ENCODE measurements at regions not wholly inside any gene's neighbourhood (a gene's known extent, or its start where the extent isn't known, plus 50 kb on each side); places are given as distances from the start of the nearest gene placed in this dataset.
"Not testable (repeated sequence)": the region's sequence is repeated elsewhere in the genome, so short reads cannot be mapped to it uniquely, and the experiment has no call there.

- CTCF ChIA-PET, result interaction anchor here (0.6 kb wide), 1 partner anchor 1085 kb away, joined by 3 read pairs; no protein-coding TSS in a partner anchor
- no peak for DNase-seq
- Histone ChIP-seq H3K36me3 (ENCODE audit: control insufficient read depth in 4 of 4, insufficient read depth in 4 of 4, low read length in 3 of 4) (no peaks in the 10 kb centered on the region), H3K4me3 (ENCODE audit: control insufficient read depth in 1 of 7, extremely low read depth in 1 of 7, insufficient read depth in 4 of 7, low read depth in 2 of 7, low read length in 6 of 7) (no peak overlapping the region), H3K27ac (ENCODE audit: insufficient read depth in 1 of 2, low read depth in 1 of 2, low read length in 2 of 2, poor library complexity in 1 of 2, severe bottlenecking in 2 of 2) (no peak overlapping the region), H3K27me3 (replicated peaks in 2 of 5; ENCODE audit: control insufficient read depth in 4 of 5, insufficient read depth in 5 of 5, low read length in 4 of 5) (no peaks in the 10 kb centered on the region), H3K9me3 (ENCODE audit: control extremely low read depth in 1 of 5, control insufficient read depth in 4 of 5, insufficient read depth in 2 of 5, low read depth in 1 of 5, low read length in 4 of 5) (no peaks in the 10 kb centered on the region), H3K4me1 (ENCODE audit: control extremely low read depth in 1 of 4, control insufficient read depth in 4 of 4, insufficient read depth in 4 of 4, low read length in 3 of 4) (no peaks in the 10 kb centered on the region)
- POLR2A ChIA-PET, result interaction anchor here (0.7 kb wide), 1 partner anchor 1363 kb away, joined by 3 read pairs; no protein-coding TSS in a partner anchor
- 71% methylated on average over 2 of the region's 4 CpGs for WGBS (ENCODE audit: insufficient coverage)
These were observed 867.1 kb upstream of the GBE1 start for GRCh38 chr3:82628385-82629014.

GRCh38 chr3:82627733-82628132 is 866.3 kb upstream of the GBE1 start:
- Histone ChIP-seq H3K4me1 (ENCODE audit: control extremely low read depth in 1 of 4, control insufficient read depth in 4 of 4, insufficient read depth in 4 of 4, low read length in 3 of 4) (no peaks in the 10 kb centered on the region), H3K4me3 (ENCODE audit: control insufficient read depth in 1 of 7, extremely low read depth in 1 of 7, insufficient read depth in 4 of 7, low read depth in 2 of 7, low read length in 6 of 7) (no peak overlapping the region), H3K36me3 (ENCODE audit: control insufficient read depth in 4 of 4, insufficient read depth in 4 of 4, low read length in 3 of 4) (no peaks in the 10 kb centered on the region), H3K9me3 (ENCODE audit: control extremely low read depth in 1 of 5, control insufficient read depth in 4 of 5, insufficient read depth in 2 of 5, low read depth in 1 of 5, low read length in 4 of 5) (no peaks in the 10 kb centered on the region), H3K27me3 (replicated peaks in 2 of 5; ENCODE audit: control insufficient read depth in 4 of 5, insufficient read depth in 5 of 5, low read length in 4 of 5) (no peaks in the 10 kb centered on the region), H3K27ac (ENCODE audit: insufficient read depth in 1 of 2, low read depth in 1 of 2, low read length in 2 of 2, poor library complexity in 1 of 2, severe bottlenecking in 2 of 2) (no peak overlapping the region)
- no peak for DNase-seq
- CTCF ChIA-PET, result no interaction called here
- POLR2A ChIA-PET, result interaction anchor here (0.7 kb wide), 1 partner anchor 1363 kb away, joined by 3 read pairs; no protein-coding TSS in a partner anchor
- 100% methylated on average over 2 of the region's 5 CpGs for WGBS (ENCODE audit: insufficient coverage)

- H3K4me1 ChIP-seq (ENCODE audit: control extremely low read depth in 1 of 4, control insufficient read depth in 4 of 4, insufficient read depth in 4 of 4, low read length in 3 of 4); POLR2A ChIA-PET; CTCF ChIA-PET; H3K27ac ChIP-seq (ENCODE audit: insufficient read depth in 1 of 2, low read depth in 1 of 2, low read length in 2 of 2, poor library complexity in 1 of 2, severe bottlenecking in 2 of 2); DNase-seq; H3K36me3 ChIP-seq (ENCODE audit: control insufficient read depth in 4 of 4, insufficient read depth in 4 of 4, low read length in 3 of 4); H3K27me3 ChIP-seq (replicated peaks in 2 of 5; ENCODE audit: control insufficient read depth in 4 of 5, insufficient read depth in 5 of 5, low read length in 4 of 5); H3K4me3 ChIP-seq (ENCODE audit: control insufficient read depth in 1 of 7, extremely low read depth in 1 of 7, insufficient read depth in 4 of 7, low read depth in 2 of 7, low read length in 6 of 7); H3K9me3 ChIP-seq (ENCODE audit: control extremely low read depth in 1 of 5, control insufficient read depth in 4 of 5, insufficient read depth in 2 of 5, low read depth in 1 of 5, low read length in 4 of 5): not testable (repeated sequence)
- WGBS (ENCODE audit: insufficient coverage), result 100% methylated on average over 2 of the region's 3 CpGs
These were observed 859.3 kb upstream of the GBE1 start for GRCh38 chr3:82620744-82621143.

- no peak for DNase-seq
- Histone ChIP-seq H3K4me3 (ENCODE audit: control insufficient read depth in 1 of 7, extremely low read depth in 1 of 7, insufficient read depth in 4 of 7, low read depth in 2 of 7, low read length in 6 of 7) (no peak overlapping the region), H3K4me1 (ENCODE audit: control extremely low read depth in 1 of 4, control insufficient read depth in 4 of 4, insufficient read depth in 4 of 4, low read length in 3 of 4) (no peaks in the 10 kb centered on the region), H3K9me3 (ENCODE audit: control extremely low read depth in 1 of 5, control insufficient read depth in 4 of 5, insufficient read depth in 2 of 5, low read depth in 1 of 5, low read length in 4 of 5) (no peaks in the 10 kb centered on the region), H3K27ac (ENCODE audit: insufficient read depth in 1 of 2, low read depth in 1 of 2, low read length in 2 of 2, poor library complexity in 1 of 2, severe bottlenecking in 2 of 2) (no peak overlapping the region), H3K27me3 (replicated peaks in 2 of 5; ENCODE audit: control insufficient read depth in 4 of 5, insufficient read depth in 5 of 5, low read length in 4 of 5) (no peaks in the 10 kb centered on the region), H3K36me3 (ENCODE audit: control insufficient read depth in 4 of 4, insufficient read depth in 4 of 4, low read length in 3 of 4) (no peaks in the 10 kb centered on the region)
- ChIA-PET CTCF (interaction anchor here (0.7 kb wide), 1 partner anchor 687 kb away, joined by 4 read pairs; no protein-coding TSS in a partner anchor), POLR2A (no interaction called here)
These were observed 857.1 kb upstream of the GBE1 start for GRCh38 chr3:82618594-82618993.

DNA sequence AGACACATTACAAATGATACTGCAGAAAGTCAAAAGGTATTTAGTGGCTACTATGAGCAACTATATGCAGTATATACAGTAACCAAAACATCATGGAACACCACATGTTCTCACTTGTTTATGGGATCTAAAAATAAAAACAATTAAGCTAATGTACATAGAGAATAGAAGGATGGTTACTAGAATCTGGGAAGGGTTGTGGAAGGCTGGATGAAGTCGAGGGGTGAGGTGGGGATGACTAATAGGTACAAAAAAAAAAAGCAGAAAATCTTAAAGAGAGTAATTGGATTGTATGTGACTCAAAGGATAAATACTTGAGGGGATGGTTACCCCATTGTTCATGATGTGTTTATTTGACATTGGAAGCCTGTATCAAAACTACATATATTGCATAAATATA is 848.8 kb upstream of the GBE1 start:
- ChIA-PET CTCF (no interaction called here), POLR2A (no interaction called here)
- H3K4me1 ChIP-seq (ENCODE audit: control extremely low read depth in 1 of 4, control insufficient read depth in 4 of 4, insufficient read depth in 4 of 4, low read length in 3 of 4), result no peaks in the 10 kb centered on the region
- no peak for DNase-seq
- H3K27ac ChIP-seq (ENCODE audit: insufficient read depth in 1 of 2, low read depth in 1 of 2, low read length in 2 of 2, poor library complexity in 1 of 2, severe bottlenecking in 2 of 2), result no peak overlapping the region
- no peak overlapping the region for H3K4me3 ChIP-seq (ENCODE audit: control insufficient read depth in 1 of 7, extremely low read depth in 1 of 7, insufficient read depth in 4 of 7, low read depth in 2 of 7, low read length in 6 of 7)
- no peaks in the 10 kb centered on the region for H3K36me3 ChIP-seq (ENCODE audit: control insufficient read depth in 4 of 4, insufficient read depth in 4 of 4, low read length in 3 of 4)
- no peaks in the 10 kb centered on the region for H3K27me3 ChIP-seq (replicated peaks in 2 of 5; ENCODE audit: control insufficient read depth in 4 of 5, insufficient read depth in 5 of 5, low read length in 4 of 5)
- peaks cover 0 to 2% (median 0%) of the 10 kb centered on the region in 5 experiments for H3K9me3 ChIP-seq (ENCODE audit: control extremely low read depth in 1 of 5, control insufficient read depth in 4 of 5, insufficient read depth in 2 of 5, low read depth in 1 of 5, low read length in 4 of 5)
- WGBS (ENCODE audit: insufficient coverage), result 80% methylated on average over 1 of the region's 1 CpG

DNA sequence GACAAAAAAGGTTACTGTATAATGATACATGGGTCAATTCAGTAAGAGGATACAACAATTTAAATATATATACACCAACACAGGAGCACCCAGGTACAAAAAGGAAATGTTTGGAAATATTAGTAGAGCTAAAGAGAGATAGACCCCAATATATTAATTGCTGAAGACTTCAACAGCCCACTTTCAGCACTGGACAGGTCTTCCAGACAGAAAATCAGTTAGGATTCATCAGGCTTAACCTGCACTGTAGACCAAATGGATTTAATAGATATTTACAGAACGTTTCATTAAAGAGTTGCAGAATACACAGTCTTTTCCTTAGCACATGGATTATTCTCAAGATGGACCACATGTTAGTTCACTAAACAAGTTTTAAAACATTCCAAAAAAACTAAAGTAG is 845.9 kb upstream of the GBE1 start:
- ChIA-PET CTCF (no interaction called here), POLR2A (no interaction called here)
- Histone ChIP-seq H3K4me1 (ENCODE audit: control extremely low read depth in 1 of 4, control insufficient read depth in 4 of 4, insufficient read depth in 4 of 4, low read length in 3 of 4) (no peaks in the 10 kb centered on the region), H3K4me3 (ENCODE audit: control insufficient read depth in 1 of 7, extremely low read depth in 1 of 7, insufficient read depth in 4 of 7, low read depth in 2 of 7, low read length in 6 of 7) (no peak overlapping the region), H3K9me3 (ENCODE audit: control extremely low read depth in 1 of 5, control insufficient read depth in 4 of 5, insufficient read depth in 2 of 5, low read depth in 1 of 5, low read length in 4 of 5) (peaks cover 0 to 2% (median 0%) of the 10 kb centered on the region in 5 experiments), H3K36me3 (ENCODE audit: control insufficient read depth in 4 of 4, insufficient read depth in 4 of 4, low read length in 3 of 4) (no peaks in the 10 kb centered on the region), H3K27ac (ENCODE audit: insufficient read depth in 1 of 2, low read depth in 1 of 2, low read length in 2 of 2, poor library complexity in 1 of 2, severe bottlenecking in 2 of 2) (no peak overlapping the region), H3K27me3 (replicated peaks in 2 of 5; ENCODE audit: control insufficient read depth in 4 of 5, insufficient read depth in 5 of 5, low read length in 4 of 5) (no peaks in the 10 kb centered on the region)
- no peak for DNase-seq
- WGBS (ENCODE audit: insufficient coverage), result 100% methylated on average over 1 of the region's 1 CpG

- POLR2A ChIA-PET, result no interaction called here
These were observed 835.4 kb upstream of the GBE1 start for GRCh38 chr3:82596805-82597204.

More at GRCh38 chr3:82596805-82597204, 835.4 kb upstream of the GBE1 start:
- peaks cover 0 to 6% (median 0%) of the 10 kb centered on the region in 4 experiments for H3K4me1 ChIP-seq (ENCODE audit: control extremely low read depth in 1 of 4, control insufficient read depth in 4 of 4, insufficient read depth in 4 of 4, low read length in 3 of 4)
- no peaks in the 10 kb centered on the region for H3K27me3 ChIP-seq (replicated peaks in 2 of 5; ENCODE audit: control insufficient read depth in 4 of 5, insufficient read depth in 5 of 5, low read length in 4 of 5)
- no peak overlapping the region for H3K27ac ChIP-seq (ENCODE audit: insufficient read depth in 1 of 2, low read depth in 1 of 2, low read length in 2 of 2, poor library complexity in 1 of 2, severe bottlenecking in 2 of 2)
- peaks cover 0 to 14% (median under 1%) of the 10 kb centered on the region in 5 experiments for H3K9me3 ChIP-seq (ENCODE audit: control extremely low read depth in 1 of 5, control insufficient read depth in 4 of 5, insufficient read depth in 2 of 5, low read depth in 1 of 5, low read length in 4 of 5)
- no CpG with 5 or more reads among the region's 1 CpG for WGBS (ENCODE audit: insufficient coverage)
- DNase-seq, result no peak
- no peaks in the 10 kb centered on the region for H3K36me3 ChIP-seq (ENCODE audit: control insufficient read depth in 4 of 4, insufficient read depth in 4 of 4, low read length in 3 of 4)
- CTCF ChIA-PET, result interaction anchor here (1.0 kb wide), 1 partner anchor 9 kb away, joined by 3 read pairs; no protein-coding TSS in a partner anchor
- no peak overlapping the region for H3K4me3 ChIP-seq (ENCODE audit: control insufficient read depth in 1 of 7, extremely low read depth in 1 of 7, insufficient read depth in 4 of 7, low read depth in 2 of 7, low read length in 6 of 7)

Measured in common myeloid progenitor, CD34-positive (primary cell).